ENCODE measurements at regions not wholly inside any gene's neighbourhood (a gene's known extent, or its start where the extent isn't known, plus 50 kb on each side); places are given as distances from the start of the nearest gene placed in this dataset.

DNA sequence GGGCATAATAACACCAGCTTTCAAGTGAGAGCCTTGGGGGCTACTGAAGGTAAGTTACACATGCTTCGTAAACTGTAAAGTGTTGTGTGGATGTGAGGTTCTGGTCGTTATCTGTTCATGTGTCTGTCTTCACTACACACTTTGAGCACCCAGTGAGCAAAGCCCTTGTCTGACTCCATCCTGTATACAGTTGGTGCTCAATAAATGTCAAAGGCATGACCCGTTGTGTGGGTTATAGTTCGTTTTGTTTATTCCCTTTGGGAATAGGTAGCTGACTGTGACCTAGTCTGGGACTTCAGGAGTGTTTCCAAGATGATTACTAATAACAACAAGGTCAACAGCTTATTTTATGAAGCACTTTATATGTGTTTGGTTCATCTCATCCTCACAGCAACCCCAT is 146.9 kb downstream of the MIAT start:
- TF ChIP-seq, protein P1, sequence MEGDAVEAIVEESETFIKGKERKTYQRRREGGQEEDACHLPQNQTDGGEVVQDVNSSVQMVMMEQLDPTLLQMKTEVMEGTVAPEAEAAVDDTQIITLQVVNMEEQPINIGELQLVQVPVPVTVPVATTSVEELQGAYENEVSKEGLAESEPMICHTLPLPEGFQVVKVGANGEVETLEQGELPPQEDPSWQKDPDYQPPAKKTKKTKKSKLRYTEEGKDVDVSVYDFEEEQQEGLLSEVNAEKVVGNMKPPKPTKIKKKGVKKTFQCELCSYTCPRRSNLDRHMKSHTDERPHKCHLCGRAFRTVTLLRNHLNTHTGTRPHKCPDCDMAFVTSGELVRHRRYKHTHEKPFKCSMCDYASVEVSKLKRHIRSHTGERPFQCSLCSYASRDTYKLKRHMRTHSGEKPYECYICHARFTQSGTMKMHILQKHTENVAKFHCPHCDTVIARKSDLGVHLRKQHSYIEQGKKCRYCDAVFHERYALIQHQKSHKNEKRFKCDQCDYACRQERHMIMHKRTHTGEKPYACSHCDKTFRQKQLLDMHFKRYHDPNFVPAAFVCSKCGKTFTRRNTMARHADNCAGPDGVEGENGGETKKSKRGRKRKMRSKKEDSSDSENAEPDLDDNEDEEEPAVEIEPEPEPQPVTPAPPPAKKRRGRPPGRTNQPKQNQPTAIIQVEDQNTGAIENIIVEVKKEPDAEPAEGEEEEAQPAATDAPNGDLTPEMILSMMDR (IDR thresholded peaks at IDR 0.05; ENCODE audit: low read length) = no peak
- TF ChIP-seq EZH2 (IDR thresholded peaks at IDR 0.05; ENCODE audit: borderline replicate concordance, low read length) = no peak

All from OCI-LY1 (cell line).